T-helper 1 cell treated with Interleukin-12 subunit alpha and Interleukin-12 subunit beta and Interleukin-4 antibody, amounts not matched to agents 30 μg/mL and 1 μg/mL, for 36 hours (primary cell): ENCODE measurements at regions not wholly inside any gene's neighbourhood (a gene's known extent, or its start where the extent isn't known, plus 50 kb on each side); places are given as distances from the start of the nearest gene placed in this dataset.
"Not testable (repeated sequence)": the region's sequence is repeated elsewhere in the genome, so short reads cannot be mapped to it uniquely, and the experiment has no call there.

Experiments
- H3K27ac Mint-ChIP-seq: one replicate; pipeline ENCODE4 v1.8.0; 2021; ENCODE audit warnings: mild to moderate bottlenecking, mixed read lengths
- H3K27me3 Mint-ChIP-seq: one replicate; pipeline ENCODE4 v1.8.0; 2021; ENCODE audit warnings: low read depth, mixed read lengths
- H3K36me3 Mint-ChIP-seq: one replicate; pipeline ENCODE4 v1.8.0; 2021; ENCODE audit warnings: low read depth, mixed read lengths
- H3K4me1 Mint-ChIP-seq: one replicate; pipeline ENCODE4 v1.8.0; 2021; ENCODE audit warnings: low read depth, mixed read lengths
- H3K4me3 Mint-ChIP-seq: one replicate; pipeline ENCODE4 v1.8.0; 2021; ENCODE audit warnings: mild to moderate bottlenecking, moderate library complexity, mixed read lengths
- H3K9me3 Mint-ChIP-seq: one replicate; pipeline ENCODE4 v1.8.0; 2021; ENCODE audit warnings: mixed read lengths

DNA sequence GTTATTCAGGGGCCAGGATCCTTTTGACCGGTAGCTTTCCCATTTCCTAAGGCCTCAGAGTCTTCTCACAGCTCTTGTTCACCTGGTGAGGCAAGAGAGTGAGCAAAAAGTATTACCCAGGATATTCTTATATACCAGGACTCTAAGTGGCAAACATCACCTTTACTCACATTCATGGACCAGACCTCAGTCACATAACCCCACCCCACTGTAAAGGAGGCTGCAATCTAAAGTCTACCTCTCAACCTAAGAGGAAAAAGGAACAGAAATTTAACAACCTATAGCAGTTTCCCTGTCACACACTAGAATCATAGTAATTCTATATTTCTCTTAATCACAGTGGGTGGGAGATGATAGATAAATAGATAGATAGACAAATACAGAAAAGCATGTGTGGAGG lies 176.0 kb upstream of the PTPRZ1 start:
- Mint-ChIP-seq H3K36me3 (no peaks in the 10 kb centered on the region), H3K9me3 (no peaks in the 10 kb centered on the region), H3K27ac (no peak overlapping the region), H3K4me3 (no peak overlapping the region), H3K27me3 (no peaks in the 10 kb centered on the region), H3K4me1 (no peaks in the 10 kb centered on the region)

DNA sequence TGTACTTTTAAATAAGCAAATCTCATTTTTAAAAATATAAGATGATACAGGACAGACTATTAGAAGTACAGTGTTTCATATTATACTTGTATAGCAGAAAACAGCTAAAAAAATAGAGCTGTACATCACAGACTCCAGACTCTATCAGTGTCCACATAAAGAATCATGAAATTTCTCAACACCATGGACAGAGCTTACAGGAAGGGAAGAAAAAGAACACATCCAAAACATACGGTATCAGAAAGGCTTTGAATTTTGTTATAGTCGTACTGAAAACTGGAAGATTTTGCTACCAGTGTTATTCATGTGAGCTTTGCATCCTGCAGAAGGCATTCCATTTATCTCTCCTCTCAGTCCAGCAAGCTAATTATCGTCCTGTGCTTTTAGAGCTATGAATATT lies 183.2 kb upstream of the PTPRZ1 start:
- Mint-ChIP-seq H3K4me3 (no peak overlapping the region), H3K9me3 (no peaks in the 10 kb centered on the region), H3K27me3 (no peaks in the 10 kb centered on the region), H3K36me3 (no peaks in the 10 kb centered on the region), H3K4me1 (no peaks in the 10 kb centered on the region), H3K27ac (no peak overlapping the region)

DNA sequence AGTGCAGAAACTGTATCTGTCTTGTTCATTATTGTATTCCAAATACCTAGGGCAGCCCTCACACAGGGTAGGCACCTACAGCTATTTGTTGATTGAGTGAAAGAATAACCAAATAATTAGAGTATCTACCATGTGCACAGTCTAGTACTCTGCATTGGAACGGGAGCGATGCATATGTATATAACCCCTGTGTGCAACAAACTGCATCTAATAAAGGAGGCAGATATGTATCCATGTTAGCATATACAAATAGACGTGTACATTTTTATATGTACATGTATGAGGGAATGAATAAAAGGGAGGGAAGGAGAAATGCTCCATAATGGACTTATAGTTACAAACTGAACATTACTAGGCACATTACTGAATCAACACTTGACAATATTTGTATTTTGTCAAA lies 191.3 kb upstream of the PTPRZ1 start:
- no peaks in the 10 kb centered on the region for H3K27me3 Mint-ChIP-seq
- no peaks in the 10 kb centered on the region for H3K4me1 Mint-ChIP-seq
- H3K4me3 Mint-ChIP-seq: no peak overlapping the region
- no peak overlapping the region for H3K27ac Mint-ChIP-seq
- H3K9me3 Mint-ChIP-seq: no peaks in the 10 kb centered on the region
- no peaks in the 10 kb centered on the region for H3K36me3 Mint-ChIP-seq

DNA sequence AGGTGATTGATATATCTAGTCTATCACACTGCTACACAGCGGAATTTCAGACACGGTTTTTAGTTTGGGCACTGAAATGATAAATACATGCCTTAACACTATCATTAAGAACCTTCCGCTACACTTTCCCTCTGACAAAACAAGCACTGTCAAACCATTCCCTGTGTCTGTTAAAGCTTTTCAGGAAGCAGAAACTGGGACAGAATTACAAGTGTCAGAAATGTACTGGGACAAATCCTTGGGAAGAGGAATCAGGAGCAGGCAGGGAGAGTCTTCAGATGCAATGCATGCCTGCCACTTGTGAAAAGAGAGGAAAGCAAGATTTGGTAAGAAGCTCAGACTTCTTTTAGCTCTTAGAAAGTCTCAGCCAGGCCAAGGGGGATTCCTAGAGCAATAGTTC lies 196.8 kb upstream of the PTPRZ1 start:
- Mint-ChIP-seq H3K27me3 (no peaks in the 10 kb centered on the region), H3K27ac (no peak overlapping the region), H3K4me1 (no peaks in the 10 kb centered on the region), H3K4me3 (no peak overlapping the region), H3K36me3 (no peaks in the 10 kb centered on the region), H3K9me3 (no peaks in the 10 kb centered on the region)

DNA sequence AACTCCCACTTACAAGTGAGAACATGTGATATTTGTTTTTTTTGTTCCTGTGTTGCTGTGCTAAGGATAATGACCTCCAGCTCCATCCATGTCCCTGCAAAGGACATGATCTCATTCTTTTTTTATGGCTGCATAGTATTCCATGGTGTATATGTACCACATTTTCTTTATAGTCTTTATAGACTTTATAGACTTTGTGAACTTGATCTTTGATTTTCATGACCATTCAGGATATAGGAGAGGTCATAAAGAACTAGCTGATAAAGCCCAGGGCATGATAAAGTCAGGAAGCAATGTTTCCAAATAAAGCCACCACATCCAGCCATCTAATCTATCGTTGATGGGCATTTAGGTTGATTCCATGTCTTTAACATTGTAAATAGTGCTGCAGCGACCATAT lies 198.5 kb upstream of the PTPRZ1 start:
- not testable (repeated sequence) for H3K4me3 Mint-ChIP-seq, H3K4me1 Mint-ChIP-seq, H3K27me3 Mint-ChIP-seq, H3K27ac Mint-ChIP-seq, H3K36me3 Mint-ChIP-seq, H3K9me3 Mint-ChIP-seq

DNA sequence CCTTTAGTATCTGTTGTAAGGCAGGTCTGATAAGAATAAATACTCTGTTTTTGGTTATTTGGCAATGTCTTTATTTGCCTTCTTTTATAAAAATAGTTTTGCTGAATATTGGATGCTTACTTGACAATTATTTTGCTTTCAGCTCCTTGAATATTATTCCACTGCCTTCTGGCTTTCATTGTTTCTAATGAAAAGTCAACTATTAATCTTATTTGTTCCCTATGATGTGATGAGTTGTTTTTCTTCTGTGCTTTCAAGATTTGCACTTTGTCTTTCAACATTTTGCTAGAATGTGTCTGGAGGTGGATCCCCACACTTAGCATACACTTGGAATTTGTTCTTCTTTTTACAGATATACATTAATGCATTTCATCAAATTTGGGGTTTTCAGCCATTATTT lies 203.8 kb upstream of the PTPRZ1 start:
- no peaks in the 10 kb centered on the region for H3K27me3 Mint-ChIP-seq
- no peaks in the 10 kb centered on the region for H3K9me3 Mint-ChIP-seq
- H3K4me1 Mint-ChIP-seq: no peaks in the 10 kb centered on the region
- no peaks in the 10 kb centered on the region for H3K36me3 Mint-ChIP-seq
- H3K27ac Mint-ChIP-seq: no peak overlapping the region
- no peak overlapping the region for H3K4me3 Mint-ChIP-seq

DNA sequence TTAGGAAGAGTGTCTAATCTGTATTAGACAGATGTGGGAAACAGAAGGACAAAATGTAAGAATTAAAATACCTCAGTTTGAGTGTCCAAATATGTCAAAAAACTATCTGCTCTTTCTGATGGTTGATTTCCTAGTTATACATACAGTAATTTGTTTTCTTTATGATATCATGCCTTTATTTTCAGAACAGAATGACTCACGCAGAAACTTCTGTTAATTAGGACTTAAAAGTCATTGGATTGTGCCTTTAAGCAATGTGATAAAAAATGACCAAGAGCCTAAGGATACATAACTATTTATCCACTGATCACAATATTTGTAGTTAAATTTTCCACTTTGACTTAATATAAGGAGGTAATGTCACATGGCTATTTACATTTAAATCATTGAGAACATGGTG lies 206.7 kb upstream of the PTPRZ1 start:
- Mint-ChIP-seq H3K4me3 (no peak overlapping the region), H3K9me3 (no peaks in the 10 kb centered on the region), H3K4me1 (no peaks in the 10 kb centered on the region), H3K27me3 (no peaks in the 10 kb centered on the region), H3K36me3 (no peaks in the 10 kb centered on the region), H3K27ac (no peak overlapping the region)

DNA sequence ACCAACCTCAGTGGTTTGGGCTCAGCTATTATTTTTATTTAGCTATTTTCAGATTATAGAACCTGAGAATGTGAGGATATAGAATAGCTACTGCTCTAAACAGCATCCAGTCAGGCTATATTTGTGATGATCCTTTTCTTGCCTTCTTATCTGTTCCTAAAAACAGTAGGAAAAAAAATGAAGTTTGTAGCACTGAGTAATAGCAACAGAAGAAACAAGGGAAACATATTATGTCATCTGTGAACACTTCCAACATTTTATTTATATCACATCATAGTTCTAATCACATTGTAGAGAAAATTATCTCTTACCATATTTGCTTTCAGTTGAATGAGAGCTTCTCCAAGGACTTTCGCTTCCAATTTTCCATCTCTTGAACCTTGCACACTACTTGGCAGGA lies 229.6 kb upstream of the PTPRZ1 start:
- no peaks in the 10 kb centered on the region for H3K36me3 Mint-ChIP-seq
- no peak overlapping the region for H3K4me3 Mint-ChIP-seq
- no peaks in the 10 kb centered on the region for H3K27me3 Mint-ChIP-seq
- no peaks in the 10 kb centered on the region for H3K9me3 Mint-ChIP-seq
- H3K27ac Mint-ChIP-seq: no peak overlapping the region
- H3K4me1 Mint-ChIP-seq: no peaks in the 10 kb centered on the region

DNA sequence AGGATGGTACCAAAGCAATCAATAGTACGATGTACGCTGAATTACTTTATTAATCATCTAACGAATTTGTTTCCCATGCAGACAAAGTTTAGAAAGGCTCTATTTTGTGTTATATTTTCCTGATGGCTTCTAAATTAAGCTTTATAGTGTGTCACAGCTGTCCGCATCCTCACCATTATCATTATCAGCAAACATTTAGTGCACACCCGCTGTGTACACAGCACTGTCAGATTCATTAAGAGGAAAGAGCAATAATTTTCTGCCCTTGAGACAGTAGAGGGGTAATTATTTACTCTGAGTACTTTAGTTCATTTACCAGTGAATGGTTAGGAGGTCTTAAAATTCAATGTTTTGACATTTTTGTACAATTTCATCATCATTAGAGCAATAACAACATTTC lies 233.3 kb upstream of the PTPRZ1 start:
- Mint-ChIP-seq H3K36me3 (no peaks in the 10 kb centered on the region), H3K27me3 (no peaks in the 10 kb centered on the region), H3K4me3 (no peak overlapping the region), H3K4me1 (no peaks in the 10 kb centered on the region), H3K9me3 (no peaks in the 10 kb centered on the region), H3K27ac (no peak overlapping the region)

DNA sequence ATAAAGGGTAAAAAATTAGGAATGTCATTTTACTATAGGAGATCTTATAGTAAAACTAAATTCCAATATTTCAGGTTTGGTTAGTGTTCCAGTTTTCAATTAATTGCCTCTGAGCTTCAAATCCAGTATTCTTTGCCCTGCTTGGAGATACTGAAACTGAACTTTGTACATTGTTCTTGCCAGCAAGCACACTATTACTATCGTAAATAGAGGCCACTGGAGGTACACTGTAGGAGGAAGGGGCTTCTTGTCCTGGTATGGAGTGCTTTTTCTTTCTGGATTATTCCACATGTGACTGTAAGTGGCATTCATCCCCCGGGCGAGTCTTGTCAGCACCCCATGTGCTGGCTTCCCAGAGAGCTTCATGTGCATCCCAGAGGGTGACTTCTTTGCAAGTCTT lies 234.7 kb upstream of the PTPRZ1 start:
- H3K9me3 Mint-ChIP-seq: no peaks in the 10 kb centered on the region
- no peaks in the 10 kb centered on the region for H3K27me3 Mint-ChIP-seq
- no peaks in the 10 kb centered on the region for H3K36me3 Mint-ChIP-seq
- no peak overlapping the region for H3K27ac Mint-ChIP-seq
- no peaks in the 10 kb centered on the region for H3K4me1 Mint-ChIP-seq
- H3K4me3 Mint-ChIP-seq: no peak overlapping the region

DNA sequence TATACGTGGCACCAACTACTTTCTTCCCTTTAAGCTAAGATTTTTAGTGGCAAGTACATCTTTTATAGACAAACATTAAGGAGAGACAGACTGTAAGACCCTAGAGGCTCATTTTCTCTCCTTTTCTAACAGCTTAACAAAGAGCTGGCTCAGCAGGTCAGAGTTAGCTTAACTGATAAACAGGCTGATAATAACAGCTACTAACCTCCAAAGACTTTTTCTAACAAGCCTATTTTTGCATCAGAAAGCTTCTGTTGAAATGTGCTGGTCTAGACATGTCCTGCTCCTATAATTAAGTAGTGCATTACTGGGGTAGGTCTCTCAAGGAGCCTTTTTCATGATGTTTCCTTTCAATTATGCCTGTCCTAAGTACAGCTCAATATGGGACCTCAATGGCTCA lies 238.2 kb upstream of the FAM3C start:
- H3K9me3 Mint-ChIP-seq: no peaks in the 10 kb centered on the region

DNA sequence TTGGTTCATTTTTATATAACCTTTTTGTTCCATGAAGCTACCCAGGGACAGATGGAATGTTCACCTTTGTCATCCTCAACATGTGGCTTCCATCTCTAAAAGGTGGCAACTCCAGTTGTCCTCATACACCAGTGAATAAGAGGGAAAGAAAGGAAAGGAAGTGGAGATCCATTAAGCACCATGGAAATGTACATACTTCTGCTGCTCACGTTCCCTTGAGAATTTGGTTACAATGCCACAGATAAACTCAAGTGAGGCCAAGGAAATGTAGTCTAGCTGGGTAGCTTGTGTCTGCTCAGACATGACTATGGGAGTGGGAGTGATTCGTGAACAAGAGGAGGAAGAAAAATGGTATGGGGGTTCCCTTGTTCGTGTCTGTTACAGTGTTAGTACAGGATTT lies 237.1 kb upstream of the FAM3C start:
- Mint-ChIP-seq H3K27ac (no peak overlapping the region), H3K9me3 (no peaks in the 10 kb centered on the region), H3K36me3 (no peaks in the 10 kb centered on the region), H3K27me3 (no peaks in the 10 kb centered on the region), H3K4me3 (no peak overlapping the region), H3K4me1 (no peaks in the 10 kb centered on the region)

More for the DNA sequence above, 238.2 kb upstream of the FAM3C start:
- Mint-ChIP-seq H3K36me3 (no peaks in the 10 kb centered on the region), H3K27me3 (no peaks in the 10 kb centered on the region), H3K4me1 (no peaks in the 10 kb centered on the region), H3K27ac (no peak overlapping the region), H3K4me3 (no peak overlapping the region)

DNA sequence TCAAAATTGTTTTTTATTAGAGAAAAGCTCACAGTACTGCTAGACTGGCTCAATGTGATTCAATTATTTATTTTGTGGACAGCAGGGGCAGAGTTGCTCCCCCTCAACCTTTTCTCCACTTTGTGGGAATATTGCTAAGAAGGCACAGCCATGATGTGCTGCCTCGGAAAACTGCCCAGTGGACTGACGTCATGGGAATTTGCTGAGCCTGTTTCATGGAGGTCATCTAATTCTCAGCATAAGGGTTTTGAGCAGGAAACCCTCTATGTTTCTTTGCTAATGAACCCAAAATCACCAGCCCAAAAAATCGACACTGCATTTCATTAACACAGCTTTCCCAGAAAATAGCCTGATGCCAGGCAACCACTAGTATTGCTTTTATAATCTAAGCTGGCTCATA lies 228.8 kb upstream of the FAM3C start:
- no peaks in the 10 kb centered on the region for H3K4me1 Mint-ChIP-seq
- no peak overlapping the region for H3K4me3 Mint-ChIP-seq
- no peak overlapping the region for H3K27ac Mint-ChIP-seq
- no peaks in the 10 kb centered on the region for H3K9me3 Mint-ChIP-seq
- H3K27me3 Mint-ChIP-seq: no peaks in the 10 kb centered on the region
- no peaks in the 10 kb centered on the region for H3K36me3 Mint-ChIP-seq

DNA sequence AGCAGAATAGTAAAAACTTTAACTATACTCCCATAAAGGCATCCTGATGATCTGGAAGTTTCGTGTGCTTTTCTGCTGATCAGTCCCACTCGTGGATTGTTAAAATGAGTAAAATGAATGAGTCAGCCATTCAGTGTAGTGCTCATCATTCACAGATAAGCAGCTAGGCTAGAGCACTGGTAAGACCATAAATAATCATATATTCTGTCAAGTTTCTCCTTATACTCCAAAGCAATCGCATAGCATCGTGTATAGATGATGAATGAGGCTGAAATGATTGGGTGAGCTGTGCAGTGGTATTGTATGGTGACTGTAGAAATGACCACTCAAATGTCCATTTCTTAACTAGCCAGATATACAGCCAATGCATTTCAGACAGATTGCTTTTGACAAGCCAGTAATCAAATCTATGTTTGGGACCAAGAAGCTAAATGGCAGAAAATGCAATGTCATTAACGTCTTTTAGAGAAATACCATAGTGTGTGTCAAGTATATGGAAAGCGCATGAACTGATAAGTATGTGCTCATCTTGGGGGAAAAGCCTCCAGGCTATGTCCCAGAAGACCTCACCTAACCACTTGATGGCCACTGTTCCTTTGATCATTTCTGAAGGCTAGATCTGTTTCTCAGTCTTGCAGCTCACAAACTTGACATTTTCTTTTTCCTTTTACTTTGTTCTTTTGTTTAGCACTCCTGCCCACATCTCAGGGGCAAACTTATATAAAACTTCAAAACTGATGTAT lies 227.2 kb upstream of the FAM3C start:
- Mint-ChIP-seq H3K27ac (no peak overlapping the region), H3K9me3 (no peaks in the 10 kb centered on the region), H3K36me3 (no peaks in the 10 kb centered on the region), H3K4me1 (no peaks in the 10 kb centered on the region), H3K27me3 (no peaks in the 10 kb centered on the region), H3K4me3 (no peak overlapping the region)

DNA sequence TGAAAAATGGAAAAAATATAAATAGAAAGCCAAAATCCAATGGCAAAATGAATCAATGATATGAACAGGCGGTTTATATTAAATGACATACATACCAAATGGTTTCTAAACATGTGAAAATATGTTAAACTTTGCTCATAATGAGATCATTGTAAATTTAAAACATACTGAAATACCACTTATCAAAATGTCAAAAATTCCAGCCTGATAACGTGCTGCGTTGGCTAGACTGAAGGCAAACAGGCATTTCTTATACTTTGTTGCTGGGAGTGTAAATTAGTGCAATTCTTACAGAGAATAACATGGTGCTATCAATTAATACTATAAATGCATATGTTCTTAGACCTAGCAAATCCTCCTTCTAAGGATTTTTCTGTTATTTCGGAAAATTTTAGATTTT lies 225.8 kb upstream of the FAM3C start:
- no peaks in the 10 kb centered on the region for H3K36me3 Mint-ChIP-seq
- H3K4me1 Mint-ChIP-seq: no peaks in the 10 kb centered on the region
- H3K4me3 Mint-ChIP-seq: no peak overlapping the region
- H3K9me3 Mint-ChIP-seq: no peaks in the 10 kb centered on the region
- H3K27ac Mint-ChIP-seq: no peak overlapping the region
- no peaks in the 10 kb centered on the region for H3K27me3 Mint-ChIP-seq
